ENCODE measurements at regions not wholly inside any gene's neighbourhood (a gene's known extent, or its start where the extent isn't known, plus 50 kb on each side); places are given as distances from the start of the nearest gene placed in this dataset.

DNA sequence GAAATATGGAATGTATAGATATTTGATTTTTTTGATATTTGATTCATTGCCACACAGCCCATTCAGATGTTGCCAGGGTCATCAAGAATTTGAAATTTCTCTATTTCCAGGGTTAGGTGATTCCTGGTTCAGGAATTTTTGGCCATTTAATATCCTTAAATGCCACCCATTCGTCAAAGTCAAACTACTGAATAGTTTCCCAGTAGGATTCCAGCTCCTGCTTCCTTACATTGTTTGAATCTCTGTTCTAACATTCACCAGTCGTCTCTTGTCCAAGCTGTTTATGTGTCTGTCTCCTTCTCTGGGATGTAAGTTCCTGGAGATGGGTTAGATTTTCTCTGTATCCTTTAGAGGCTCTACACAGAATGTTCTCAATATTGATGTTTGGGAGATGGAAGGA is 124.9 kb upstream of the TLE3 start:
- TF ChIP-seq, protein P1, sequence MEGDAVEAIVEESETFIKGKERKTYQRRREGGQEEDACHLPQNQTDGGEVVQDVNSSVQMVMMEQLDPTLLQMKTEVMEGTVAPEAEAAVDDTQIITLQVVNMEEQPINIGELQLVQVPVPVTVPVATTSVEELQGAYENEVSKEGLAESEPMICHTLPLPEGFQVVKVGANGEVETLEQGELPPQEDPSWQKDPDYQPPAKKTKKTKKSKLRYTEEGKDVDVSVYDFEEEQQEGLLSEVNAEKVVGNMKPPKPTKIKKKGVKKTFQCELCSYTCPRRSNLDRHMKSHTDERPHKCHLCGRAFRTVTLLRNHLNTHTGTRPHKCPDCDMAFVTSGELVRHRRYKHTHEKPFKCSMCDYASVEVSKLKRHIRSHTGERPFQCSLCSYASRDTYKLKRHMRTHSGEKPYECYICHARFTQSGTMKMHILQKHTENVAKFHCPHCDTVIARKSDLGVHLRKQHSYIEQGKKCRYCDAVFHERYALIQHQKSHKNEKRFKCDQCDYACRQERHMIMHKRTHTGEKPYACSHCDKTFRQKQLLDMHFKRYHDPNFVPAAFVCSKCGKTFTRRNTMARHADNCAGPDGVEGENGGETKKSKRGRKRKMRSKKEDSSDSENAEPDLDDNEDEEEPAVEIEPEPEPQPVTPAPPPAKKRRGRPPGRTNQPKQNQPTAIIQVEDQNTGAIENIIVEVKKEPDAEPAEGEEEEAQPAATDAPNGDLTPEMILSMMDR (IDR thresholded peaks at IDR 0.05; ENCODE audit: extremely low read depth, insufficient read depth, missing control alignments): no peak
- in situ Hi-C loops (cut with MboI; ENCODE audit: low pct_unique_long_range_greater_than_20kb, low sequenced_read_pairs, unreplicated experiment): no loop called here
- DNase-seq (ENCODE audit: low spot score): no peak

DNA sequence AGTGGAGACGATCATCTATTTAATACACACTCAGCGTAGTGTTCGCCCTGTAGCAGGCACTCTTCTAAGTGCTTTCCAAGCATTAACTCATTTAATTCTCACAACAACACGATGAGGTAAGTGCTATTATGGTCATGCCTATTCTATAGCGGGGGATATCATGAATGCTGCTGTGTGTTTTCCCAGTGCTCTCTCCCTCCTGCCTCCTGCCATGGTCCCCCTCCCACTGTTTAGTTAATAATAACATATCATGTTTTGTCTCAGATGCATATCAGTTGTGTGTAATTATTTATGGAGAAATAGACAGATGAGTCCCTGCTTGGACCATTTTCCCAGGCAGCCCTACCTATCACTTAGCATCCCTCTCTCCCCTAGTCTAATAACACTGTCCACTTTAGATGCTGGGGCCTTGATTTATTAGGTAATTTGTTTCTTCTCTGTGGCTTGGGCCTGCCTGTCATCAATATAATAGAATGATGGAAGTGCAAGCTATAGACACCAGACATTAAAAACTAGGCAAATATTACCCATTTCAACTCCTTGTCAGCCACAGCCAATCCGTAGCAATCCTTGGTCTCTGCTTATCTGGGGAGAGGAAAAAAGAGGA is 122.9 kb upstream of the TLE3 start:
- in situ Hi-C loops (cut with MboI; ENCODE audit: low pct_unique_long_range_greater_than_20kb, low sequenced_read_pairs, unreplicated experiment): no loop called here
- TF ChIP-seq, protein P1 (IDR thresholded peaks at IDR 0.05; ENCODE audit: extremely low read depth, insufficient read depth, missing control alignments): no peak
- no peak for DNase-seq (ENCODE audit: low spot score)

DNA sequence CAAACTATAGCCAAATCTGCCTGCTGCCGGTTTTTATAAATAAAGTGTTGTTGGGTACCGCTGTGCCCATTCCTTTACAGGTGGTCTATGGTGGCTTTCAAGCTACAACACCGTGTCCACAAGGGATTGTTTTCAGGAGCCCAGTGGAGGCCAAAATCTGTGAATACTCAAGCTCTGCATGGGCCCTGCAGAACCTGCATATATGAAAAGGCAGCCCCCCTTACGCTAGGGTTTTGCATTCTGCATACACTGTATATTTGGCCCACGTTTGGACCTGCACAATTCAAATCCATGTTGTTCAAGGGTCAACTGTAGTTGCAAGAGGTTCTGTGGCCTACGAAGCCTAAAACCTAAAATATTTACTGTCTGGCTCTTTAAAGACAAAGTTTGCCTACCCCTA is 122.2 kb upstream of the TLE3 start:
- in situ Hi-C loops (cut with MboI; ENCODE audit: low pct_unique_long_range_greater_than_20kb, low sequenced_read_pairs, unreplicated experiment): no loop called here
- TF ChIP-seq, protein P1 (IDR thresholded peaks at IDR 0.05; ENCODE audit: extremely low read depth, insufficient read depth, missing control alignments): no peak
- DNase-seq (ENCODE audit: low spot score): no peak

DNA sequence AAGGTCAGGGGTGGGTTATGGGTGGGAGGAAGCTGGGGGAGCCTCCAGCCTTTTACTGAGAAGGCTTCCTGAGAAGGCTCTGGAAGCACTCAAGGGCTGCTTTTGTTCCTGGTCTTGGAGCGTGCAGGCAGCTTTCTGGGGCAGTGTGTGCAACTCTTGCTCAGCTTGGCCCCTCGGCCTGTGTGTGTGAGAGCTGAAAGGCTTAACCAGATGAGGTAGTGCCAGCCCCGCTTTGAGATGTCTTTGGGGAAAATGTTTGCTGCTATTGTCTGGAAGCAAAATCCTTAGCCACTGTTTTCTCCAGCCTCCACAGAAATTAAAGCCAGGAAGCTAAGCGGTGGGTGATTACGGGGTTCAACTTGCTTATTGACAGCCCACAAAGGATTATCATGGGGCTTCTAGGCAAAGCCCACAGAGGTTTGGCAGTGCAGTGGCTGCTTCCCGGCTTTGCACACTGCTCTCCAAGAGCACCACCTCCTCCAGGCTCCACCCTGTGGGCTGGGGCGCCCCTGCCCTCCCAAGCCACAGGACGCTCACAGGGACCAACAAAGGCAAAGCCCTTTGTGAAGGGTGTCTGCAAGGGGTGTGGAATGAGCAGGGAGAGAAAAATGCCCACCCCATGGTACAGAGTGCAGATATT is 121.7 kb upstream of the TLE3 start:
- TF ChIP-seq, protein P1 (IDR thresholded peaks at IDR 0.05; ENCODE audit: extremely low read depth, insufficient read depth, missing control alignments): no peak
- in situ Hi-C loops (cut with MboI; ENCODE audit: low pct_unique_long_range_greater_than_20kb, low sequenced_read_pairs, unreplicated experiment): no loop called here
- DNase-seq (ENCODE audit: low spot score): no peak

DNA sequence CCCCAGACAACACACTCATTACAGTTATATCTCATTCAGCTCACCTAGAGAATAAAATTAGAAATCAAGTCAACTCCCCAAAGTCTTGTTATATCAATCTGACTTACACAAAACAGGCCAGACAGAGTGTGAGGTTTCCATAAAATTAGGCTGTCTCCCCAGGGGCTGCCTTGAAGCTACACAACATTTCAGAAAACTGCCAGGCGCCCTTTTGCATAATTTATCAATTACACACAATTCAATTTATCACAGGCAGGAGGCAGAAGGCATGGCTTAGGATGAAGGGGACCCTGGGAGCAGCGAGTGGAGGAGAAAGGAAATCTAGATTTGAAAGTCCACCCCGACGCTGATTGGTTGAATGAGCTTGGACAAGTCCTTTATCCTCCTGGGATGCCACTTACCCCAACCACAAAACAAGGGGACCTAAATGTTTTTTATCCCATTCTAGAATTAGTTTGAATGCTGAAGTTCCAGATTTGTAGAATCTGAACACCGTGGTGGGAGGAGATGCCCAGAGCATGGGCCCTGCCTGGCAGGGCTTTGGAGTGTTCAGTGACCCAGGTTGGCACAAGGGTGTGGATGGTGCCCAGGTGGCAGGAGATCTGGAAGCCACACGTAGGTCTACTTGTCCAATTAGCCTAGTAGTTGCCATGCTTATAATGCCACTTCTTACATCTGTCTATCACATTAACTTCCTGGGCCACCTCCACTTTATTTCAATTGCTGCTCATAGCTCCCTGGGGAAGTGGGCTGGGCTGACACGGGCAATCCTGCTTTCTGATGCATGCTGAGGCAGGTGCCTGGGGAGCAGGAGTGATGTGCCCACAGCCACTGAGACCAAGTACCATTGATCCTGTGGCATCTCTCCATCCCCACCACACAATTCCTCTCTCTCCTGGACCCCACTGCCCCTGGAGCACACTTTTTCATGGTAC is 119.8 kb upstream of the TLE3 start:
- TF ChIP-seq, protein P1 (IDR thresholded peaks at IDR 0.05; ENCODE audit: extremely low read depth, insufficient read depth, missing control alignments): no peak
- DNase-seq (ENCODE audit: low spot score): no peak

DNA sequence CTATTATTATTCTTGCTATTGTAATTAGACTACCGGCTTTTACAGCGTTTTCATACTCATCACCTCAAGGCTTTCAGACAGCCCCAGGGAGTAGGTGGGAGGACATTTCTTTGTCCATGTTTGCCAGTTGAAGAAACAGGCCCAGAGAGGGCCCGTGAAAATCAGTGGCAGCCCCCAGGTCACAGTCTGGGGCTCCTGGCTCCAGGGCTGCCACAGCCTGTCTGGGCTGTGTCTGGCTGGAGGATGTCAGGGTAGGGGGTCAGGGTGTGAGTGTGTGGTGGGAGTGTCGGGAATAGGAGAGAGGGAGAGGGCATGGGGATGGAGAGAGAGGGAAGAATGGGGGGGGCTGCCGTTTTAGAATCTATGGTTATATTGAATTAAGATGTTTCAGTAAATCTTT is 118.2 kb upstream of the TLE3 start:
- no peak for DNase-seq (ENCODE audit: low spot score)
- in situ Hi-C loops (cut with MboI; ENCODE audit: low pct_unique_long_range_greater_than_20kb, low sequenced_read_pairs, unreplicated experiment): no loop called here
- TF ChIP-seq, protein P1 (IDR thresholded peaks at IDR 0.05; ENCODE audit: extremely low read depth, insufficient read depth, missing control alignments): no peak

More for the DNA sequence above, 119.8 kb upstream of the TLE3 start:
- in situ Hi-C loops (cut with MboI; ENCODE audit: low pct_unique_long_range_greater_than_20kb, low sequenced_read_pairs, unreplicated experiment): no loop called here

Data from GM13977 (cell line).